ENCODE measurements at regions not wholly inside any gene's neighbourhood (a gene's known extent, or its start where the extent isn't known, plus 50 kb on each side); places are given as distances from the start of the nearest gene placed in this dataset.

GRCh38 chr5:144896473-144896872 lies 725.8 kb downstream of the KCTD16 start:
- TF ChIP-seq POLR2A (IDR thresholded peaks at IDR 0.05) = no peak
- TF ChIP-seq, protein P1, sequence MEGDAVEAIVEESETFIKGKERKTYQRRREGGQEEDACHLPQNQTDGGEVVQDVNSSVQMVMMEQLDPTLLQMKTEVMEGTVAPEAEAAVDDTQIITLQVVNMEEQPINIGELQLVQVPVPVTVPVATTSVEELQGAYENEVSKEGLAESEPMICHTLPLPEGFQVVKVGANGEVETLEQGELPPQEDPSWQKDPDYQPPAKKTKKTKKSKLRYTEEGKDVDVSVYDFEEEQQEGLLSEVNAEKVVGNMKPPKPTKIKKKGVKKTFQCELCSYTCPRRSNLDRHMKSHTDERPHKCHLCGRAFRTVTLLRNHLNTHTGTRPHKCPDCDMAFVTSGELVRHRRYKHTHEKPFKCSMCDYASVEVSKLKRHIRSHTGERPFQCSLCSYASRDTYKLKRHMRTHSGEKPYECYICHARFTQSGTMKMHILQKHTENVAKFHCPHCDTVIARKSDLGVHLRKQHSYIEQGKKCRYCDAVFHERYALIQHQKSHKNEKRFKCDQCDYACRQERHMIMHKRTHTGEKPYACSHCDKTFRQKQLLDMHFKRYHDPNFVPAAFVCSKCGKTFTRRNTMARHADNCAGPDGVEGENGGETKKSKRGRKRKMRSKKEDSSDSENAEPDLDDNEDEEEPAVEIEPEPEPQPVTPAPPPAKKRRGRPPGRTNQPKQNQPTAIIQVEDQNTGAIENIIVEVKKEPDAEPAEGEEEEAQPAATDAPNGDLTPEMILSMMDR (IDR thresholded peaks at IDR 0.05) = no peak

Data from heart left ventricle (tissue), 13 donors.